ENCODE measurements at regions not wholly inside any gene's neighbourhood (a gene's known extent, or its start where the extent isn't known, plus 50 kb on each side); places are given as distances from the start of the nearest gene placed in this dataset.
"Not testable (repeated sequence)": the region's sequence is repeated elsewhere in the genome, so short reads cannot be mapped to it uniquely, and the experiment has no call there.

DNA sequence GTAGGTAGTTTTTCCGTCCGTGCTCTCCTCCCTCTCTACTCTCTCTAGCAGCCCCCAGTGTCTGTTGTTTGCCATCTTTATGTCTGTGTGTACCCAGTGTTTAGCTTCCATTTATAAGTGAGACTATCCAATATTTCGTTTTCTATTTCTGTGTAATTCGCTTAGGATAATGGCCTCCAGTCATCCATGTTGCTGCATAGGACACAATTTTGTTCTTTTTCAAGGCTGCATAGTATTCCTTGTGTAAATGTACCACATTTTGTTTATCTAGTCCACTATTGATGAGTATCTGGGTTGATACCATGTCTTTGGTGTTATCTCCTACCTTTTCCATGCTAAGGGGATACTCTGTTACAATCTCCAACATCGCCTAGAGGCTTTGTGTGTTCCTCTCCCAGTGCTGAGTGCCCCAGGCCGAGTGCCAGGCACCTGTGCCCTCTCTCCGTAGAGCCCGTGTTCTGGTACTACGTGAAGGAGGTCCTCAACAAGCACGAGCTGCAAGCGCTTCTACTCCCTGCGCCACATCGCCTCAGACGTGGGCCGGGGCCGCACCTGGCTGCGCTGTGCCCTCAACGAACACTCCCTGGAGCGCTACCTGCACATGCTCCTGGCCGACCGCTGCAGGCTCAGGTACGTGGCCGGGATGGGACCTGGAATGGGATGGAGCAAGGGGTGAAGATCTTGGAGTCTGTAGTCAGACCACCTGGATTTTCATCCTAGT, 51.0 kb downstream of the NPIPB11 start:
- DNase-seq (ENCODE audit: low read depth in 2 of 3, low spot score in 2 of 3), result not testable (repeated sequence)

DNA sequence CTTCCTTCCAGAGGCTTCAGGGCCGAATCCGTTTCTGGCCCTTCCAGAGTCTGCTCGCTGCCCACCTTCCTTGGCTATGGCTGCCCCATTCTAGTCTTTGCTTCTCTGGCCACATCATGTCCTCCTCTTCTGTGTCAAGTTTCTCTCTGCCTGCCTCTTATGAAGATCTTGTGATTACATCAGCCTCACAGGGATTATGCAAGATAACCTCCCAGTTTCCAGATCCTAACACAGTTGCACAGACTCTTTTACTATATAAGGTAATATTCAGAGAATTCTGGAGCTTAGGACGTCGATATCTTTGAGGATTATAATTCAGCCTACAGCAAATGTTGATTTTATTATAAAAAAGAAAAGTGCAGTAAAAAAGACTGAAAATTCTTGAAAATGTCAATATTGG, 52.1 kb downstream of the NPIPB11 start:
- DNase-seq (ENCODE audit: low read depth in 2 of 3, low spot score in 2 of 3), result not testable (repeated sequence)

DNA sequence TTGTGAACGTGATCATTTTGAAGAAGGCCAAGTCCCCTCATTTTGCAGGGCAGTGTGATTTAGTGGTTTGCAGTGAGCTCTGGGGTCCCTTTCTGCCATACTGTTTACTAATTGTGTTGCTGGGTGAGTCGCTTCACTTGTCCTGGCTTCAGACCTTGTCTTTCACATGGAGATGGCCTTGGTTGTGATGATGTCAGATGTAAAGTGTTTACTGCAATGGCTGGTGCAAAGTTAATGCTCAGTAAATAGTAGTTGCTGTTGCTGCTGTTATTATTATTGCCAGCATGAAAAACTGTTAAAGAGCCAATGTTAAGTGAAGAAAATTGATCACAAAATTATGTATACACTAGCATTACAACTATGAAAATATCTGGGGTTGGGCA, 53.9 kb downstream of the NPIPB11 start:
- DNase-seq (ENCODE audit: low read depth in 2 of 3, low spot score in 2 of 3), result not testable (repeated sequence)

DNA sequence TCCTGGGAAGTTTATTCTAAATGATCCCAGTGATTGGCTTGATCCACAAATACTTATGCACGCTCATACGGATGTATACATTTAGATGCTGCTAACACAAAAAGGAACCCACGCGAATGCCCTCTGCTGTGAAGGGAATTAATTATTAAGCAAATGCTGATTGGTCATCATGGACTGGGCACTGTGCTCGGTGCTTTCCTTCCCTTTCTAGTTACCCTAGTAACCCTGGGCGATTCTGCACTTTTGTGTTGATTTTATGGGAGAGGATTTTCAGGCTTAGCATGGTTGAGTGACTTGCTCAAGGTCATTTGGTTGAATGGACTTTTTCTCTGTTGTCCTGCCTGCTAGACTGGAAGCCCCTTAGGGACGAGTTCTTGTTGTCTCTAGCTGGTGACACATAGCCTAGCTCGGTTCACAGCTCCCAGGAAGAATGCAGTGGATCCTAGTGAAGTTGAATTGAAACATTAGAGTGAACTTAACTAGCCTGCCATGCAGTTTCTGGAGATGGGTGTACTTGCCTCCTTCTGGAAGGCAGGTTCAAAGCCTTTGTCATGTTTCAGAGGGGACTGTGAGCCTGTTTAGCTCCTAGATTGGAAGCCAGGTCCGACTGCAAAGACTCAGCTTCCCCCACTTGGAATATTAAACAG, 54.4 kb downstream of the NPIPB11 start:
- DNase-seq (ENCODE audit: low read depth in 2 of 3, low spot score in 2 of 3), result not testable (repeated sequence)

DNA sequence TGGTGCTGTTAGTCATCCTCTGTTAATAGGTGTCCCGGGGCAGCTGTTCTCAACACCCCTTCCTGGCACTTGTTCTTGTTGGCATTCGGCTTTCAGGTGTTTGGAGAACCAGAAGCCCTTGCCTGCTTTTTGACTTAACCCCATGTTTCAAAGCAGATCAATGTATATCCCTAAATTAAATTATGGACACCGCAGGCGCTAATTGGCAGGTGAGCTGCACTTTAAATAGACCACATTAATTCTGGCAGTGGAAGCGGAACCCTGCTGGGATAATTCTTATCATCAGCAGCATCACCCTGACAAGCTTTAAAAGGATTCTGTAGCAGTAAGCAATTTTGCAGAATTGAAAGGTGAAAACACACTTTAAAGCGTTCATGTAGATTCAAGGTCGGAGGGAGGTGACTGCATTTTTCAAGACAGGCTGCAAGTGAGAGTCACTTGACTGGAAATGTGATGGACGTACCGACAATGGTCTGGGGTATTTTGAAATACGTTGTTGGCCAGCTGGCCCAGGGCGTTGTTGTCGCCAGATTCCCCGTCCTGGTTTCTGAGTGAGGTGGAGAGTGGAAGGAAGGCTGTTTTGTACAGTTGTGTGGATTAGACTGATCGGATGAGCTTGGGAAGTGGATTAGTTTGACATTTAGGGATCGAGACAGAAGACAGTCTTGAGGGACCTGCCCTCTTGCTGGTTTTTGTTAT, 55.1 kb downstream of the NPIPB11 start:
- not testable (repeated sequence) for DNase-seq (ENCODE audit: low read depth in 2 of 3, low spot score in 2 of 3)

DNA sequence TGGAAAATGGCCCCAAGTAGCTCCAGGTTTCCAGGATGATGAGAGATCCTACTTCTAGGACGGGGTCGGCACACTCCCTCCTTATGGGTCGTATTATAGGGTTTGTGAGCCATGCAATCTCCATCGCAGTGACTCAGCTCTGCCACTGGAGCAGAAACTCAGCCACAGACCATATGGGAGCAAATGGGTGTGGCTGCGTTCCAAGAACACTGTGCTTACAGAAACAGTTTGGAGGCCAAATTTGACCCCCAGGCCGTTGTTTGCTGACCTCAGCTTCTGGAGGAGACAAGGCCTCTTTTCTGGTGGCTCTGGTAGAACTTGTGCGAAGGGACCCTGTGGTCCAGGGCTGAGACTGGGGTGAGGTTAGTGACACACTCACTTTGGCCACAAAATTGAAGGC, 56.5 kb downstream of the NPIPB11 start:
- DNase-seq (ENCODE audit: low read depth in 2 of 3, low spot score in 2 of 3), result not testable (repeated sequence)

DNA sequence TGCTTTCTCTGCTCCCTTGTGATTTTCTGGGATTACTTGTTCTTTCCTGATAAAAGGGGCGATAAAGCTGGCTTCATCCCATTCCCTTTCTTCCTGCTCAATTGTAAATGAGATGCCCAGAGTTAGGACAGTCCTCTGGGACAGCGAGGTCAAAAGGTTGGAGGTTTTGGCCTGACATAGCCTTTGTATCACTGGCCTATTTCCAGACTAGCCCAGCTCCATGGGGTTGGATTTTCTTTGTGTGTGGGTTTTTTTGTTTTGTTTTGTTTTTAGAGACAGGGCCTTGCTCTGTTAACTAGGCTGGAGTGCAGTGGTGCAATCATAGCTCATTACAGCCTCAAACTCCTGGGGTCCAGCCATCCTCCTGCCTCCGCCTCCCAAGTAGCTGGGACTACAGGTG, 57.8 kb downstream of the NPIPB11 start:
- not testable (repeated sequence) for DNase-seq (ENCODE audit: low read depth in 2 of 3, low spot score in 2 of 3)

DNA sequence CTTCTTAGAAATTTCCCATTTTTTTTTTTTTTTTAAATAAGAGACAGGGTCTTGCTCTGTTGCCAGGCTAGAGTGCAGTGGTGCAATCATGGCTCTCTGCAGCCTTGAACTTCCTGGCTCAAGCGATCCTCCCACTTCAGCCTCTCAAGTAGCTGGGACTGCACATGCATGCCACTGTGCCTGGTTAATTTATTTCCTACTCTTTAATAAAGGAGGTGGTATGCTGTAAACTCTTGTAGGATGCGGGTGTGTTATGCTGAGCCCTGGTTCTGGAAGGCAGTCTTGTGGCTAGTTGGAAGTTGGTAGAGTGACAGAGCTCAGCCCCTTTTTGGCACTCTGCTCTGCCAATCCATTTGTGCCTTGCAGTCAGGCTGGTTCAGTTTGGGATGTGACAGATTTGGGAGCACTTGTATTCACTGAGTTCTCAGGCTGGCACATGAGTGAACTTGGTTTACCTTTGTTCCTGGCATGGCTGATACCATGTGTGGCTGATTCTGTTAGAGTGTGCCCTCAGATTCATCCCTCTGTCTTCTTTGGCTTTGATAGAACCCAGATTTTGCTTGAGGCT, 58.3 kb downstream of the NPIPB11 start:
- not testable (repeated sequence) for DNase-seq (ENCODE audit: low read depth in 2 of 3, low spot score in 2 of 3)

DNA sequence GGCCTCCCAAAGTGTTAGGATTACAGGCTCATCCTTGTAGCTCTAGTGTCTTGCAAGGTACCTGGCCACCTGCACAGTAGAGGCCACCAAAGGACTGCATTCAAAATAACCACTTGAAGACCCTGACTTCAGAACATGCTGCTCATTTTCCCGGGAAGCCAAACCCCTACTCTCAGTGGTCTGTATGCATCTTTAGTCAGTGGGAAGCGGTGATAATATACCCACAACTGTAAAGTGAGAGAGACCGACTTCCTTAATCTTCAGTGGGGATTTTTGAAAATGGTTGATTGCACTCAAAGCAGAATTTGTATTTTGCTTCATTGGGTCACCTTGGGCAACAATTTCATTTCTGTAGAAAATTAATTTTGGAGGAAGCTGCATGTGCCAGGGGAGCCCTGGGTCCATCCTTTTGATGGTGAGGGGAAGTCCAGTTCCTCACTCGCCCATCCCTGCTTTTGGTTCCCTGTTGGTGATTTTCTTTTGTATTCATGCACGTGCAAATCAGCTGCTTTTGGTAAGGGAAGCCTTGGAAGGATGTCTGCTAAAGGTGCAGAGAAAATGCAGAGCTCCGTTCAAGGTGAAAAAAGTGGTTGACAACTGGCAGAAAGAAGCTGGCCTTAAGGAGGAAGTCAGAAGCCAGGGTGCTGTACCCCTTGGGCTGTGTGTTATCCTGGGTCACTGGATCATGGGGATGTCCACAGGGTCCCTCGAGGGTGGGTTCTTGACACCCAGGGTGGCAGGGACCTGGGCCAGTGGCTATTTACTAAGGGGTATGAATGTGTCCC, 59.5 kb downstream of the NPIPB11 start:
- DNase-seq (ENCODE audit: low read depth in 2 of 3, low spot score in 2 of 3), result not testable (repeated sequence)

DNA sequence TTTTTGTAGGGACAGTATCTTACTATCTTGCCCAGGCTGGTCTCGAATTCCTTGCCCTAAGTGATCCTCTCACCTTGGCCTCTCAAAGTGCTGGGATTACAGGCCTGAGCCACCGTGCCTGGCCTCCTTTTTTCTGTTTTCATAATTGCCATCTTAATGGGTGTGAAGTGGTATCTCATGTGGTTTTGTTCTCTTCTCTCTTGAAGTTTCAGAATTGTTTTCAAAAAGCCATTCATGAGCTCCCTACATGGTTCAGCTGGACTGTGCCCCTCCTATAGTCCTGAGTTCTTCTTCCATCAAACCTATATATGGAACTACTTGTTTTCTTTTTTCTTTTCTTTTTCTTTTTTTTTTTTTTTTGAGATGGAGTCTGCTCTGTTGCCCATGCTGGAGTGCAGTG, 60.3 kb downstream of the NPIPB11 start:
- DNase-seq (ENCODE audit: low read depth in 2 of 3, low spot score in 2 of 3), result not testable (repeated sequence)

DNA sequence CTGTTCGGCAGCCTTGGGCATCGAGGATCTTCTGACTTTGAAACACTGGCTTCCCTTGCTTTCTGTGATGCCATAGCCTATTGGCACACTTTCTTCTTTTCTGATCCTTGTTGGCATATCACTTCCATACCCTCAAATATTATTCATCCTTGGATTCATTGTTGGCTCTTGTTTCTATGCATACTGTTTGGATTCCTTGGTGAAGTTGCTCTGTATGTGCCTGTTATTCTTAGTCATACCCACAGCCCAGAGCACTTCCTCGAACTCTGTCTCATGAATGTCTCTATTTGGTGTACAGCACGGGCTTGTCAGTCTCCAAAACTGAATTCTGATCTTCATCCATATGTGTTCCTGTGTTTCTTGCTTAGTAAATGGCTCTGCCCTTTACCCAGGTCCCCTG, 63.6 kb downstream of the NPIPB11 start:
- not testable (repeated sequence) for DNase-seq (ENCODE audit: low read depth in 2 of 3, low spot score in 2 of 3)

DNA sequence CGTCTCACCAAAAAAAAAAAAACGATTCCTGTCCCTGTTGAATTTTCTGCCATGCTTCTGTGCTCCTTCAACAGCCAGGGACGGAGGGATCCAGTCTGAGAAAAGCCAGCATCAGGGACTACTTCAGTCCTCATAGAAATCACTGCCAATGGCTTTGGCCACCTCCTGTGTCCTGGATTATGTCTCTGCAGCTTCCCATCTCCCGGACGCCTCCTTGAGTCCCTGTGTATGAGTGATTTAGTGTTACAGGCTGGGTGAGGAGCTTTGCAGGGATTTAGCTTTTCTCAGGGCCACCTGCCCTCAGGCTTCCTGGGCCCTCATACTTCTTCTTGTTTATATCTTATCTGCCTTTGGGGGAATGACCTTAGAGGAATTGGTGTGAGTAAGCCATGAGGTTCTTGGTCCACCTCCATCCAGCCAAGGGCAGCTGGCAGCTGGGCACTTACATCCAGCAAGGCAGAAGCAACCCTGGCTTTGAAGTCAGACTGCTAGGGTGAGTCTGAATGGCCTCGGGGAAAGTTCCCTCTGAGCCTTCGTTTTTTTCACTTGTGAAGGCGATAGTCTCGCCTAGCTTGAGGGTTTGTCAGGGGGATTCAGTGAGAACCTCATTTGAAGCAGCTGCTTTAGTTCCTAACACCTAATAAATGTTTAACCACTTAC, 65.6 kb downstream of the NPIPB11 start:
- DNase-seq (ENCODE audit: low read depth in 2 of 3, low spot score in 2 of 3), result not testable (repeated sequence)

DNA sequence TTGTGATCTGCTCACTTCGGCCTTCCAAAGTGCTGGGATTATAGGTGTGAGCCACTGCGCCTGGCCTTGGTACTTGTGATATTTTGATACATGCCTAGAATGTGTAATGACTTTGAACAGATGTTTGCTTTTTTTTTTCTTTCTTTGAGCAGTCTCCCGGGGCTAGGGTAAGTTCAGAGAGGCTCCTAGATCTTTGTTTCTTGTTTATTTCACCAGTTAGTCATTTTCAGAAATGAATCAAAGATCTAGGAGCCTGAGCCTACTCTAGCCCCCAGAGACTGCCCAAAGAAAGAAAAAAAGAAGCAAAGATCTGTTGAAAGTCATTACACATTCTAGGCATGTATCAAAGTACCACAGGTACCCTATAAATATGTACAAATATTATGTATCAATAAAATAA, 66.3 kb downstream of the NPIPB11 start:
- DNase-seq (ENCODE audit: low read depth in 2 of 3, low spot score in 2 of 3), result not testable (repeated sequence)

DNA sequence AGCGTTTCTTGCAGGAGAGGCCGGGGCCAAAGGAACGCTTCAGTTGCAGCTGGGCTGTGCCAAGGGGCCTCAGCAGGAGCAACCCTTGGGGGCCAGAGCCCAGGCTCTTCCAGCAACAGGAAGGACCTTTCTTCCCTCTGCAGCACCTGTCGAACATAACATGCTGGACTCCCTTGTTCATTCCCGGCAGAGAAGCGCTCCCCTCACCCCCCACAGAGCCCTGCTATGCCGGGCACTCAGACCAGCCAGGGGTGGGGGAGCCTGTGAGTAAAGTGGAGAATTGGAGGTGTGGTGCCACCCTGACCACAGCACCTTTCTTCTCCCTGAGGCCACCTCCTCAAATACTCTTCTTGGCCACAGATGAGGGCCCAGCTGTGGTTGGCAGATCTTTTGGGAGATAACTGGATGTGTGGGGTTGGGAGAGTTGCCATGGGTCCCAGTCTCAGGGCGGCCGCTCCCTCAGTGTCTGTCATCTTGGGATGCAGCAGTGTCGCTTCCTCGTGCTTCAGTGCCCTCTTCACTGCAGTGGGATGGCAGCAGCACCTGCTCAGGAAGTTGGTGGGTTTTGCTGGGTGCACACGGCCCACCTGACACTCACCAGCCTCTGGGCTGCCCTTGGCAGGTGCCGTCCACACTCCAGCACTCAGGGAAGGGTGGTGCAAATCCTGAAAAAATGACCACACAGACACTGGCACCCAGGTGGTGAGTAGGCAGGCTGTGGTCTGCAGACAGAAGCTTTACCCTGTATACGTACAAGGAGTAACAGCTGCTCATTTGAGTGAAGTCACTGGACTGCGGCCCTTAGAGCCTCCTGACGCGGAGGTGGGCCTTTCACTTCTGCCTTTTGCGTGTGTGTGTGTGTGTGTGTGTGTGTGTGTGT, 67.5 kb downstream of the NPIPB11 start:
- not testable (repeated sequence) for DNase-seq (ENCODE audit: low read depth in 2 of 3, low spot score in 2 of 3)

DNA sequence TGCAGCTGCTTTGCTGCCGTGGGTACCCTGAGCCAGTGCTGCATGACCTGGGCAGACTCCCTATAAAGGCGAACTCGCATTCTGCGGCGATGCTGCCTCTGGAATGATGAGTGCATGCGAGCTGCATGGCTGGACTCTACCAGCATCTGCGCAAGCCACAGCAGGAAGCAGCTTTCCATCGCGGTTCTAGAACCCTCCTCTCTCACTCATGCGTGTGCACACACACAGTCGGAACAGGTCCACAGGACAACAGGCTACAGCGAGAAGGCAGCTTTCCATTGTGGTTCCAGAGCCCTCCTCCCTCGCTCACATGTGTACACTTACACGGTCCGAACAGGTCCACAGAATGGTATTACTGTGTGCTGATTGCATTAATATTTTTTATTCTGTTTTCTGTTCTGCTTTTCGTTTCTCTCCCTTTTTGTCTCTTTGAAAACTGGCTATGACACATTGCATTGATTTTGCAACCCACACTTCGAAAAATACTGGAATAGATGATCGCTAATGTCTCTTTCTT, 69.1 kb downstream of the NPIPB11 start:
- not testable (repeated sequence) for DNase-seq (ENCODE audit: low read depth in 2 of 3, low spot score in 2 of 3)

DNA sequence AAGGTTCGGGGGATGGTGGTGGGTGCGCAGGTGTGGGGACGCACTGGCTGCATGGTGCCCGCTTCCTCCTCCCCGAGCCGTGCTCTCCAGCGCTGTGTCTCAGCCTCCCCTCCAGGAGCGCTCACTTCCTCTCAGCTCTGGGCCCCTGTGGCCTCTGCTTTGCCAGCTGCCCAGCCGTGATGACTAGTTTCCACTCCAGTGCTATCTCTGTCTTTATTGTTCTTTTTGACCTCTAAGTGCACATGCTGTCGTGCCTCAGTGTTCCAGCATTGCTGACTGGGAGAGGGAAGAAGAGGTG, 71.0 kb downstream of the NPIPB11 start:
- not testable (repeated sequence) for DNase-seq (ENCODE audit: low read depth in 2 of 3, low spot score in 2 of 3)

DNA sequence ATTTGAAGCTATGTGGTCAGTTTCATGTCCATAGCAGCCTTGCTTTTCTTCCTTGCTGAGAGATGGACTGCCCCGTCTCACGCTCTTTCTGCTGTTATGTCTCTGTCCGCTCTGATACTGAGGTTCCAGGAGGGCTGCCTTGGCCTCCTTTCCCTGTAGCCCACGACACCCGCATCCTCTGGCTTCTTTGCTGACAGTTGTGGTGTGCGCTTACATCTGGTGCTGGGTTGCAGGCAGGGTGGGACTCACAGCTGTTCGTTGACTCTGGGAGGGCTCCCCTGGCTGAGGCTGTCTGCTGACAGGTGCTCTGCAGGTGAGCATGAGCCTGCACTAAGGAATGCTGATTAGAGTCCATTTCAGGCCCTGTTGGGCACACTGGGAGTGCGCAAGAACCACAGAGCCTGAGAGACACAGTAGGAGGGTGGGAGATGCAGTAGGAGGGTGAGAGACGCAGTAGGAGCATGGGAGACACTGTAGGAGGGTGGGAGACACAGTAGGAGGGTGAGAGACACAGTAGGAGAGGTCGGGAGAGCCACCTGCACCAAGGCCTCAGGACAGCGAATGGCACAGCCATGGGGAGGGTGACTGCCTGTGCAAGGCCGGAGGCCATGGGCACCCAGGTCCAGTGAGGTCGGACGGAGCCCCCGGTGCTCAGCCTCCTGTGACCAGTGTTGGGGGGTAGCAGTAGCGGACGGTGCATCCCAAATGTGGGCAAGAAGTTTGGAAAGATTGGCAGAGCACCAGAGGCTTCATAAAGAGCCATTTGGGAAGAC, 71.5 kb downstream of the NPIPB11 start:
- DNase-seq (ENCODE audit: low read depth in 2 of 3, low spot score in 2 of 3), result not testable (repeated sequence)

DNA sequence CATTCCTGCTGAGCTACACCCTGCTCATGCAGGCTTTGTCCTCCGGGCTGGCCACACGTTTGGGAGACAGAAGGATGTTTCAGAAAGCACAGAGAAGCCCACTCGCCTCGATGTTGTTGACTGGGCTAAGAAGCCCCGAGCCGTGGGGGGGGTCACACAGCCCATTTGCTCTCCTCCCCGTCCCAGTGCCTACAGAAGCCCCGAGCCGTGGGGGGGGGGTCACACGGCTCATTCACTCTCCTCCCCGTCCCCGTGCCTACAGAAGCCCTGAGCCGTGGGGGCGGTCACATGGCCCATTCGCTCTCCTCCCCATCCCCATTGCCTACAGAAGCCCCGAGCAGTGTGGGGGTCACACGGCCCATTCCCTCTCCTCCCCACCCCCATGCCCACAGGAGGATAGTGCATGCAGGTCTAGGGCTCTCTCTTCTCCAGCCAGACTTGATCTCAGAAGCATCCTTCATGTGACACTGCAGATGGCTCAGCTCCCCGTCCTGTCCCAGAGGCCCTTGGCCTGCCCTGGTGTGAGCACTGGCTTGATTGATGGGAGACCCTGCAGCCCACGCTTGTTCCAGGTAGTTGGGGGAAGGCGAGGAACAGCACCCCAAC, 72.9 kb downstream of the NPIPB11 start:
- not testable (repeated sequence) for DNase-seq (ENCODE audit: low read depth in 2 of 3, low spot score in 2 of 3)

Measured in activated CD8-positive, alpha-beta memory T cell treated with anti-CD3 and anti-CD28 coated beads for 48 hours (primary cell).